HEK293 (cell line): ENCODE measurements at regions not wholly inside any gene's neighbourhood (a gene's known extent, or its start where the extent isn't known, plus 50 kb on each side); places are given as distances from the start of the nearest gene placed in this dataset.

Experiments
- CTCF ChIP-seq: fragments of 450-650 bp; formaldehyde crosslinking; IDR thresholded peaks from 2 replicates; pipeline ENCODE4 v1.5.1; 2016; ENCODE audit warnings: missing biosample characterization, missing genetic modification characterization
- GLI2 ChIP-seq: fragments of 450-650 bp; formaldehyde crosslinking; IDR thresholded peaks from 2 replicates; pipeline ENCODE4; 2017; ENCODE audit warnings: missing biosample characterization, missing genetic modification characterization, low read depth, borderline replicate concordance
- MYNN ChIP-seq: fragments of 450-650 bp; formaldehyde crosslinking; IDR thresholded peaks from 2 replicates; pipeline ENCODE4 v1.5.1; 2016; ENCODE audit warnings: missing biosample characterization, missing genetic modification characterization, borderline replicate concordance
- REST ChIP-seq: fragments of 450-650 bp; formaldehyde crosslinking; IDR thresholded peaks from 2 replicates; pipeline ENCODE4 v1.5.1; 2016; ENCODE audit warnings: missing biosample characterization, missing genetic modification characterization
- WT1 ChIP-seq: fragments of 450-650 bp; formaldehyde crosslinking; IDR thresholded peaks from 2 replicates; pipeline ENCODE4 v1.5.1; 2016; ENCODE audit warnings: missing biosample characterization, missing genetic modification characterization
- ZBTB8A ChIP-seq: fragments of 450-650 bp; formaldehyde crosslinking; IDR thresholded peaks from 2 replicates; pipeline ENCODE4 v1.5.1; 2016; ENCODE audit warnings: missing biosample characterization, missing genetic modification characterization
- ZNF184 ChIP-seq: fragments of 450-650 bp; IDR thresholded peaks from 2 replicates; pipeline ENCODE4 v1.5.1; 2018; ENCODE audit warnings: missing biosample characterization, mild to moderate bottlenecking, missing genetic modification characterization
- ZNF514 ChIP-seq: fragments of 450-650 bp; formaldehyde crosslinking; IDR thresholded peaks from 2 replicates; pipeline ENCODE4 v1.5.1; 2016; ENCODE audit warnings: missing biosample characterization, missing genetic modification characterization
- ZNF585B ChIP-seq: fragments of 450-650 bp; formaldehyde crosslinking; IDR thresholded peaks from 2 replicates; pipeline ENCODE4 v1.5.1; 2016; ENCODE audit warnings: missing biosample characterization, missing genetic modification characterization
- ZNF629 ChIP-seq: fragments of 450-650 bp; formaldehyde crosslinking; IDR thresholded peaks from 2 replicates; pipeline ENCODE4 v1.5.1; 2017; ENCODE audit warnings: missing biosample characterization, missing genetic modification characterization
- ZNF658 ChIP-seq: fragments of 450-650 bp; formaldehyde crosslinking; IDR thresholded peaks from 2 replicates; pipeline ENCODE4; 2016; ENCODE audit warnings: missing biosample characterization, missing genetic modification characterization
- ZXDB ChIP-seq: fragments of 450-650 bp; formaldehyde crosslinking; IDR thresholded peaks from 2 replicates; pipeline ENCODE4 v1.5.1; 2016; ENCODE audit warnings: missing biosample characterization, missing genetic modification characterization
- TF ChIP-seq, protein P1 (sequence below): fragments of 450-650 bp; formaldehyde crosslinking; IDR thresholded peaks from 2 replicates; pipeline ENCODE4 v1.5.1; 2016; ENCODE audit warnings: missing biosample characterization, missing genetic modification characterization
- TF ChIP-seq, protein P2 (sequence below): fragments of 450-650 bp; formaldehyde crosslinking; IDR thresholded peaks from 2 replicates; pipeline ENCODE4 v1.5.1; 2016; ENCODE audit warnings: missing biosample characterization, missing genetic modification characterization, low read depth

GRCh38 chr10:78462176-78462575 is 428.5 kb downstream of the RPS24 start:
- TF ChIP-seq ZNF514, result no peak
- TF ChIP-seq, protein P1, sequence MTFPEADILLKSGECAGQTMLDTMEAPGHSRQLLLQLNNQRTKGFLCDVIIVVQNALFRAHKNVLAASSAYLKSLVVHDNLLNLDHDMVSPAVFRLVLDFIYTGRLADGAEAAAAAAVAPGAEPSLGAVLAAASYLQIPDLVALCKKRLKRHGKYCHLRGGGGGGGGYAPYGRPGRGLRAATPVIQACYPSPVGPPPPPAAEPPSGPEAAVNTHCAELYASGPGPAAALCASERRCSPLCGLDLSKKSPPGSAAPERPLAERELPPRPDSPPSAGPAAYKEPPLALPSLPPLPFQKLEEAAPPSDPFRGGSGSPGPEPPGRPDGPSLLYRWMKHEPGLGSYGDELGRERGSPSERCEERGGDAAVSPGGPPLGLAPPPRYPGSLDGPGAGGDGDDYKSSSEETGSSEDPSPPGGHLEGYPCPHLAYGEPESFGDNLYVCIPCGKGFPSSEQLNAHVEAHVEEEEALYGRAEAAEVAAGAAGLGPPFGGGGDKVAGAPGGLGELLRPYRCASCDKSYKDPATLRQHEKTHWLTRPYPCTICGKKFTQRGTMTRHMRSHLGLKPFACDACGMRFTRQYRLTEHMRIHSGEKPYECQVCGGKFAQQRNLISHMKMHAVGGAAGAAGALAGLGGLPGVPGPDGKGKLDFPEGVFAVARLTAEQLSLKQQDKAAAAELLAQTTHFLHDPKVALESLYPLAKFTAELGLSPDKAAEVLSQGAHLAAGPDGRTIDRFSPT, result no peak
- no peak for TF ChIP-seq ZBTB8A (tag by site-specific recombination)
- TF ChIP-seq CTCF (tag by site-specific recombination), result no peak
- no peak for TF ChIP-seq ZNF184 (tag by site-specific recombination)
- no peak for TF ChIP-seq ZNF629
- TF ChIP-seq, protein P2, sequence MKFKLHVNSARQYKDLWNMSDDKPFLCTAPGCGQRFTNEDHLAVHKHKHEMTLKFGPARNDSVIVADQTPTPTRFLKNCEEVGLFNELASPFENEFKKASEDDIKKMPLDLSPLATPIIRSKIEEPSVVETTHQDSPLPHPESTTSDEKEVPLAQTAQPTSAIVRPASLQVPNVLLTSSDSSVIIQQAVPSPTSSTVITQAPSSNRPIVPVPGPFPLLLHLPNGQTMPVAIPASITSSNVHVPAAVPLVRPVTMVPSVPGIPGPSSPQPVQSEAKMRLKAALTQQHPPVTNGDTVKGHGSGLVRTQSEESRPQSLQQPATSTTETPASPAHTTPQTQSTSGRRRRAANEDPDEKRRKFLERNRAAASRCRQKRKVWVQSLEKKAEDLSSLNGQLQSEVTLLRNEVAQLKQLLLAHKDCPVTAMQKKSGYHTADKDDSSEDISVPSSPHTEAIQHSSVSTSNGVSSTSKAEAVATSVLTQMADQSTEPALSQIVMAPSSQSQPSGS (tag by site-specific recombination), result no peak
- no peak for TF ChIP-seq GLI2 (tag by site-specific recombination)
- TF ChIP-seq ZNF585B, result no peak
- TF ChIP-seq ZXDB (tag by site-specific recombination), result no peak
- no peak for TF ChIP-seq ZNF658 (tag by site-specific recombination)
- no peak for TF ChIP-seq REST (tag by site-specific recombination)
- no peak for TF ChIP-seq WT1 (tag by site-specific recombination)
- no peak for TF ChIP-seq MYNN (tag by site-specific recombination)
